GM18861 (cell line): ENCODE measurements at regions not wholly inside any gene's neighbourhood (a gene's known extent, or its start where the extent isn't known, plus 50 kb on each side); places are given as distances from the start of the nearest gene placed in this dataset.

ENCODE experiments used
- ATAC-seq: cut with Tn5 transposase; IDR thresholded peaks from one replicate; pipeline ENCODE4 v1.9.1; 2021; ENCODE audit not compliant: unreplicated experiment

- ATAC-seq: no peak
Observed at GRCh38 chr1:34591751-34592629, 162.9 kb upstream of the GJB5 start.

- ATAC-seq: no peak
Observed at GRCh38 chr1:34597877-34598514, 156.9 kb upstream of the GJB5 start.

DNA sequence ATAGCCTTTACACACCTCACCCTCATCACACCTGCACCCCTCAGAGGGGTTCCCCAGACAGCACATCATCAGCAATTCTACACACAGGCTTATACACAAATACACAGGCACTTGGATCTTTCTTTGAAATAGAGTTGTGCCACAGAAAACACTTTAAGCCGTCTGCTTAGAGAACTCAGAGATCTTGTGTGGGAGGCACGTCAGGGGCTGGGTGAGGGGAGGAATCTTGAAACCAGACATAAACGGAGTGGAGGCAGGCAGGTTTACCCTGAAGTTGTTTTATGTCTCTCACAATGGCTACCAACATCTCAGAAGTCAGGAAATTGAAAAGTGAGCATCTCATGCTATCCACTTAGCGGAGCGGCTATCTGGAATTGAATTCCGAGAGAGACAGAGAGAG lies 151.9 kb upstream of the GJB5 start:
- no peak for ATAC-seq

GRCh38 chr1:34603594-34603993 lies 151.3 kb upstream of the GJB5 start:
- no peak for ATAC-seq

GRCh38 chr1:34606504-34606903 lies 148.3 kb upstream of the GJB5 start:
- no peak for ATAC-seq

- no peak for ATAC-seq
Observed at GRCh38 chr1:34610063-34610462, 144.8 kb upstream of the GJB5 start.

DNA sequence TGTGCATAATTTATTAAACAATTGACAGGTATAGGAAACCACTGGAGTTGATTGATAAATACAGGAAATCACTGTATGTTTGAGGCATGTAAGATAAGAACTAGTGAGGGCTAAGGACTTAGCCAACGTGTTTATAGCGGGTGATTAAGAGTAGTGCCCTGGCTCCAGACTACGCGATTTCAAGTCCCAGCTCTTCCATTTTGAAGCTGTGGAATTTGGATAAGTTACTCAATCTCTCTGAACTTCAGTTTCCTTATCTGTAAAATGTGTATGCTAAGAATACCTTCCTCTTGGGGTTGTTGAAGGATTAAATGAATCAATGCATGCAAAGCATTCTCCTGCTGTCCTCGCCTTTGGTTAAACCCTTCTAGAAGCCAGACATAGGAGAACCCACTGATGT lies 143.3 kb upstream of the GJB5 start:
- no peak for ATAC-seq

- ATAC-seq: no peak
Observed at GRCh38 chr1:34612091-34612827, 142.6 kb upstream of the GJB5 start.

DNA sequence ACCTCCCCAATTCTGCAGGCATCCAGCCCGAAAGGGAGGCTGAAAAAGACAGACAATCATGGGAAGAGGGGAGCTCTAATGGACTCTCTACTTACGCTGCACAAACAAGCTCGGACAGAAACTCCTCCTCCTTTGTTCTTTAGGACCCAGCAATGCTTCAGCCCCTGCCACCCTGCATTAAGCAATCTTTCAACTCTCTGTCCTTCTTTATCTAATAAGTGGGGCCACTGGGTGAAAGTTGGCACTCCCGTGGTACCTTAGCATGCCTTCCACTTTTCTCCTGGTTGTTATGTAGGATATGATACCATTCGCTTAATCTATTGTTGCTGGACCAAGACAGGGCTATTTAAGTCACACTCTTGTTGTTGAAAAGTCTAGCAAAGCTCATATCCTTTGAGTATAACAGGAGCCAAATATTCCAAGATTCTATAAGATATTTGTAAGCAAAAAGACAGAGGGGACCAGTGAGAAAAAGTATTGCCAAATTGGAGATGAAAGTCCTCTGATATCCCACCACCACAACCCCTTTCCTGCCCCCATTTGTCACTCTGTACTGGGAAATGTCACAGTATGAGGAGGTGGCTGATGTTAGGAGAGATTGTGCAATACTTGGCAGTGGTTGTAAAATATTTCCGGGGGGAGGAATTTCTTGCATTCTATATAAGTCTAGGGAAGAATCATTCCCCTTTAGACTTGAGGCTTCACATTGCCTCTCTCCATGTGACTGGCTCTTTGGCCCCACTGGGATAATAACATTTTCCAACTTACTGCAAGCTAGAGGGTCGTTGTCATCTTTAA lies 137.3 kb upstream of the GJB5 start:
- ATAC-seq: no peak

GRCh38 chr1:34618381-34618780 lies 136.5 kb upstream of the GJB5 start:
- ATAC-seq: no peak

- no peak for ATAC-seq
Observed at GRCh38 chr1:34619256-34619655, 135.6 kb upstream of the GJB5 start.

DNA sequence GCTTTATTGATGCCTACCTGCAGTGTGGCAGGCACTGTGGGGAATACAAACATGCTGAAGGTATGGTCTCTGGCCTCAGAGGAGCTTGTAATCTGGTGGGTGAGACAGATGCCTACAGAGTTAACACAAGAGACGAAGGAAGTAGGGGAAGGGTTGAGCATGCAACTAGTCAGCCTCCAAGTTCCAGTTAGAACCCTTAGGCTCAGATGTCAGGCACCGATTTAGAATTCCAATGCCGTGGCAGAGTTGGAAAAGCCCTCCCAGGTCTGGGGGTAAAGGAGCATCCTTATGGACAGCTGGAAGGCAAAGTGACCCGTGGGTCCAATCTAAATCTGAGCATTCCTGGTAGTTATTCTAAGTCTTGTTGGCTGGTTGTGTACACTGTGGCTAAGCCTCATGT lies 132.9 kb upstream of the GJB5 start:
- no peak for ATAC-seq

DNA sequence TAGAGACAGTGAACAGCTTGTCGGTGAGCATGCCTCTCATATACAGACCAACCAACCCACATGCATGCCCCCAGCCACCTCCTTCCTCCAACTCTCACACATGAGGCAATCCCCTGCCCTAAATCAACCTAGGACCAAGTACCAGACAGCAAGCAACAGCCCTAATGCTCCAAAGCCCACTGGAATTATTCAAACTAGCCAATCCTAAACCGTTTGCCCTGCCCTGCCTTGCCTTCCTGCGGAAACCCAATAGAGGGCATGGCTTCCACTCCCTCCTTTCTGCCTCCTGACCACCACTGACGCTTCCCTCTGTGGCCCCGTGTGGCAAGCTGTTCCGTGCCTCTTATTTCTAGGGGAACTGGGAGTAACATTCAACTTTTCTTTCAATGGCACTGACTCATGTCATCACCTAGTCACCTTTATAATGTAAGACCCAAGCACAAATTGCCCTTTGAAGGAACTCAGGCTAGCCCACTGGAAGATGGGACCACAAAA lies 129.3 kb upstream of the GJB5 start:
- ATAC-seq: no peak

GRCh38 chr1:34627465-34628240 lies 127.2 kb upstream of the GJB5 start:
- ATAC-seq: no peak

- no peak for ATAC-seq
Observed at GRCh38 chr1:34631126-34631525, 123.7 kb upstream of the GJB5 start.

DNA sequence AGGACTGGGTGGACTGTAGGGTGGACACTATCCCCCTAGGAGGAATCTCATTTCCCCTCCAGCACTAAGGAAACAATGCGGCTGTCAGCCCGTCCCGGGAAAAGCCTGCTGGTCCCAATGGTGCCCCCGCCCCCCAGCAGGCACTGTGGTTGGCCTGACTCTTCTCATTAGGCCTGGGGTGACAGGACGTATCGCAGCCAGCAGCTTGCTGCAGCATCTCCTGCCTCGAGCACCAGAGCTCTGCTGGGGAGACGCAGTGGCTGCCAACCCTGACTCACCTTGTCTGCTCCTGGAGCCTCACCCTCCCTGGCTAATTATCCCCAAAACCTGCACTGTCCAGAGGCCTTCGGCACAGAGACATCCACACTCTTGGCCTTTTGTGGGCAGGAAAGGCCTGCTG lies 115.1 kb upstream of the GJB5 start:
- ATAC-seq: no peak

- ATAC-seq: no peak
Observed at GRCh38 chr1:34640654-34641401, 114.0 kb upstream of the GJB5 start.

- no peak for ATAC-seq
Observed at GRCh38 chr1:34642679-34643078, 112.2 kb upstream of the GJB5 start.

GRCh38 chr1:34645109-34645688 lies 109.6 kb upstream of the GJB5 start:
- no peak for ATAC-seq
